Gastrocnemius medialis (tissue), 4 donors: ENCODE measurements at regions not wholly inside any gene's neighbourhood (a gene's known extent, or its start where the extent isn't known, plus 50 kb on each side); places are given as distances from the start of the nearest gene placed in this dataset.

Experiments used
- POLR2A ChIP-seq, 2 donors: fragments of 450-650 bp; IDR thresholded peaks; one replicate each; pipeline ENCODE4 v1.6.1; 2017; ENCODE audit warnings: antibody characterized with exemption in 2 of 2, mild to moderate bottlenecking in 2 of 2, moderate library complexity in 2 of 2
- TF ChIP-seq, protein P1 (sequence below), 5 experiments: fragments of 450-650 bp in 3 of 5; fragments of 200-600 bp in 2 of 5; sonication (generic) in 2 of 5; IDR thresholded peaks in 4 of 5; conservative IDR thresholded peaks in 1 of 5; 1 replicate in 4 of 5; 2 replicates in 1 of 5; pipeline ENCODE4 v1.5.1; 2016 to 2019; ENCODE audit warnings: antibody characterized with exemption in 5 of 5, mild to moderate bottlenecking in 3 of 5, moderate library complexity in 3 of 5

DNA sequence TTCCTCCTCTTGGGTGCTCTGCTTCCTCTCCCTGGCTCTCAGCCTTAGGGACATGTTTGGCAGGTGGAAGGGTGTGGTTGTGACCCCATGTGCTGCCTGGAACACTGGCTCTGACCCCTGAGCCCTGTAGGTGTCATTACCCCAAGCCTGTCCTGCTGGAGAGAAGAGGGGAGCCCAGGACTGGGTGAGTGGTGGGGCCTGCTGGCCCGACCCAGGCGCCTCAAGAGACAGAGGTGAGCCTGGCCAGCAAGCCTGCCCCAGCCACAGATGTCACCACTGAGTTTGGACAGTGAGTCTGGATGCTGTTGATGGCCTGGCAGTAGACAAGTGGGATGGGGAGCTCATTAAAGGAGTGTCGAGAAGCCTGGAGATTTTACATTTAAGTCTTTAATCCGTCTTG lies 1112.2 kb downstream of the BRD1 start:
- TF ChIP-seq, protein P1, sequence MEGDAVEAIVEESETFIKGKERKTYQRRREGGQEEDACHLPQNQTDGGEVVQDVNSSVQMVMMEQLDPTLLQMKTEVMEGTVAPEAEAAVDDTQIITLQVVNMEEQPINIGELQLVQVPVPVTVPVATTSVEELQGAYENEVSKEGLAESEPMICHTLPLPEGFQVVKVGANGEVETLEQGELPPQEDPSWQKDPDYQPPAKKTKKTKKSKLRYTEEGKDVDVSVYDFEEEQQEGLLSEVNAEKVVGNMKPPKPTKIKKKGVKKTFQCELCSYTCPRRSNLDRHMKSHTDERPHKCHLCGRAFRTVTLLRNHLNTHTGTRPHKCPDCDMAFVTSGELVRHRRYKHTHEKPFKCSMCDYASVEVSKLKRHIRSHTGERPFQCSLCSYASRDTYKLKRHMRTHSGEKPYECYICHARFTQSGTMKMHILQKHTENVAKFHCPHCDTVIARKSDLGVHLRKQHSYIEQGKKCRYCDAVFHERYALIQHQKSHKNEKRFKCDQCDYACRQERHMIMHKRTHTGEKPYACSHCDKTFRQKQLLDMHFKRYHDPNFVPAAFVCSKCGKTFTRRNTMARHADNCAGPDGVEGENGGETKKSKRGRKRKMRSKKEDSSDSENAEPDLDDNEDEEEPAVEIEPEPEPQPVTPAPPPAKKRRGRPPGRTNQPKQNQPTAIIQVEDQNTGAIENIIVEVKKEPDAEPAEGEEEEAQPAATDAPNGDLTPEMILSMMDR (IDR thresholded peaks at IDR 0.05 in 4 of 5, conservative IDR thresholded peaks at IDR 0.05 in 1 of 5), result no peak
- TF ChIP-seq POLR2A (IDR thresholded peaks at IDR 0.05), result no peak
